K562 (cell line): ENCODE measurements at regions not wholly inside any gene's neighbourhood (a gene's known extent, or its start where the extent isn't known, plus 50 kb on each side); places are given as distances from the start of the nearest gene placed in this dataset.

Experiments used
- CTCF ChIP-seq, 3 experiments: IDR thresholded peaks in 2 of 3; conservative IDR thresholded peaks in 1 of 3; 2 replicates each; pipeline ENCODE4 v1.5.1; 2011 to 2012; ENCODE audit warnings: low read length in 3 of 3, mild to moderate bottlenecking in 3 of 3, control low read depth in 2 of 3, improper control_type of control experiment in 1 of 3, inconsistent platforms in 1 of 3, low read depth in 1 of 3, mixed read lengths in 1 of 3, moderate library complexity in 1 of 3; ENCODE audit not compliant: insufficient read depth in 2 of 3
- HES1 ChIP-seq: fragments of 450-650 bp; IDR thresholded peaks from 2 replicates; pipeline ENCODE4 v1.6.1; 2016; ENCODE audit warnings: low read depth, mild to moderate bottlenecking, moderate library complexity
- POLR2AphosphoS2 ChIP-seq: IDR thresholded peaks from 2 replicates; pipeline ENCODE4 v1.6.1; 2012; ENCODE audit warnings: low read length, improper control_type of control experiment

GRCh38 chr1:104780470-104781078 lies 1030.9 kb downstream of the AMY1C start:
- TF ChIP-seq POLR2AphosphoS2 (no peak), HES1 (no peak), CTCF (IDR thresholded peaks at IDR 0.05 in 2 of 3, conservative IDR thresholded peaks at IDR 0.05 in 1 of 3; ENCODE audit: insufficient read depth in 2 of 3, low read depth in 1 of 3, low read length in 3 of 3) (peak; percentile 24 to 67 (median 58); a peak in 4 of 6 replicates)
